ENCODE measurements at regions not wholly inside any gene's neighbourhood (a gene's known extent, or its start where the extent isn't known, plus 50 kb on each side); places are given as distances from the start of the nearest gene placed in this dataset.
"Not testable (repeated sequence)": the region's sequence is repeated elsewhere in the genome, so short reads cannot be mapped to it uniquely, and the experiment has no call there.

GRCh38 chr1:9443913-9444445, 95.3 kb upstream of the SLC25A33 start:
- no peak overlapping the region for H3K4me3 ChIP-seq (ENCODE audit: low read length)
- no peaks in the 10 kb centered on the region for H3K4me1 ChIP-seq (ENCODE audit: control insufficient read depth, insufficient read depth, low read length)
- no peaks in the 10 kb centered on the region for H3K9me3 ChIP-seq (ENCODE audit: control insufficient read depth, low read length)
- H3K9ac ChIP-seq (ENCODE audit: low read length) = no peak overlapping the region
- peaks cover 7% of the 10 kb centered on the region for H3K27me3 ChIP-seq (ENCODE audit: control insufficient read depth, insufficient read depth, low read length)
- H3K36me3 ChIP-seq (ENCODE audit: control insufficient read depth, insufficient read depth, low read length) = no peaks in the 10 kb centered on the region

- Histone ChIP-seq H3K9me3 (ENCODE audit: control insufficient read depth, low read length) (no peaks in the 10 kb centered on the region), H3K9ac (ENCODE audit: low read length) (no peak overlapping the region), H3K4me1 (ENCODE audit: control insufficient read depth, insufficient read depth, low read length) (no peaks in the 10 kb centered on the region), H3K4me3 (ENCODE audit: low read length) (no peak overlapping the region), H3K27me3 (ENCODE audit: control insufficient read depth, insufficient read depth, low read length) (peaks cover 7% of the 10 kb centered on the region), H3K36me3 (ENCODE audit: control insufficient read depth, insufficient read depth, low read length) (no peaks in the 10 kb centered on the region)
These were observed 94.7 kb upstream of the SLC25A33 start for GRCh38 chr1:9444532-9444931.

- not testable (repeated sequence) for H3K4me1 ChIP-seq (ENCODE audit: control insufficient read depth, insufficient read depth, low read length); H3K9ac ChIP-seq (ENCODE audit: low read length); H3K9me3 ChIP-seq (ENCODE audit: control insufficient read depth, low read length); H3K36me3 ChIP-seq (ENCODE audit: control insufficient read depth, insufficient read depth, low read length); H3K4me3 ChIP-seq (ENCODE audit: low read length); H3K27me3 ChIP-seq (ENCODE audit: control insufficient read depth, insufficient read depth, low read length)
These were observed 94.2 kb upstream of the SLC25A33 start for GRCh38 chr1:9445081-9445480.

DNA sequence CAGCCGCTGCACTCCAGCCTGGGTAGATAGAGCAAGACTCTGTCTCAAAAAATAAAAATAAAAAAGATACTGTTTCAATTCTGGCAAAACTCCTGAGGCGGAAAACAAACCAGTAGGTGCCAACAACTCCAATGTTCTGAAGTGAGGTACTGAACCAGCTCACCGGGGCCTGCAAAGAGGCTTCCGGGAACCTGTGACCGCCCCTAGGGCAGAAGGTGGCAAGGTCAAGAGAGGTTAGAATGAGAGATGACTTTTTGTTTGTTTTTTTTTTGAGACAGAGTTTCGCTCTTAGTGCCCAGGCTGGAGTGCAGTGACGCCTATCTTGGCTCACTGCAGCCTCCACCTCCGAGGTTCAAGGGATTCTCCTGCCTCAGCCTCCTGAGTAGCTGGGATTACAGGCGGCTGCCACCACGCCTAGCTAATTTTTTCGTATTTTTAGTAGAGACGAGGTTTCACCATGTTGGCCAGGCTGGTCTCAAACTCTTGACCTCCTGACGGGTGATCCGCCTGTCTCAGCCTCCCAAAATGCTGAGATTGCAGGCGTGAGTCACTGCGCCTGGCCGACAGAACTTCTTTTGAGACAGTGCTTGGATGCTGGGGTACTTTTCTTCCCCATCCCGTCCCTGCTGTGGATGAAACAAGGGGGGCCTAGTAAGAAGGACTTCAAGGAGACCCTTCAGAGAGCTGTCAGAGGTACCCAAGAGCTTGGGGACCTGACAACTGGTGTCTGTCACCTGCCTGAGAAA, 91.9 kb upstream of the SLC25A33 start:
- H3K9ac ChIP-seq (ENCODE audit: low read length) = no peak overlapping the region
- H3K36me3 ChIP-seq (ENCODE audit: control insufficient read depth, insufficient read depth, low read length) = no peaks in the 10 kb centered on the region
- no peaks in the 10 kb centered on the region for H3K4me1 ChIP-seq (ENCODE audit: control insufficient read depth, insufficient read depth, low read length)
- H3K4me3 ChIP-seq (ENCODE audit: low read length) = no peak overlapping the region
- no peaks in the 10 kb centered on the region for H3K9me3 ChIP-seq (ENCODE audit: control insufficient read depth, low read length)
- peaks cover 11% of the 10 kb centered on the region for H3K27me3 ChIP-seq (ENCODE audit: control insufficient read depth, insufficient read depth, low read length)

DNA sequence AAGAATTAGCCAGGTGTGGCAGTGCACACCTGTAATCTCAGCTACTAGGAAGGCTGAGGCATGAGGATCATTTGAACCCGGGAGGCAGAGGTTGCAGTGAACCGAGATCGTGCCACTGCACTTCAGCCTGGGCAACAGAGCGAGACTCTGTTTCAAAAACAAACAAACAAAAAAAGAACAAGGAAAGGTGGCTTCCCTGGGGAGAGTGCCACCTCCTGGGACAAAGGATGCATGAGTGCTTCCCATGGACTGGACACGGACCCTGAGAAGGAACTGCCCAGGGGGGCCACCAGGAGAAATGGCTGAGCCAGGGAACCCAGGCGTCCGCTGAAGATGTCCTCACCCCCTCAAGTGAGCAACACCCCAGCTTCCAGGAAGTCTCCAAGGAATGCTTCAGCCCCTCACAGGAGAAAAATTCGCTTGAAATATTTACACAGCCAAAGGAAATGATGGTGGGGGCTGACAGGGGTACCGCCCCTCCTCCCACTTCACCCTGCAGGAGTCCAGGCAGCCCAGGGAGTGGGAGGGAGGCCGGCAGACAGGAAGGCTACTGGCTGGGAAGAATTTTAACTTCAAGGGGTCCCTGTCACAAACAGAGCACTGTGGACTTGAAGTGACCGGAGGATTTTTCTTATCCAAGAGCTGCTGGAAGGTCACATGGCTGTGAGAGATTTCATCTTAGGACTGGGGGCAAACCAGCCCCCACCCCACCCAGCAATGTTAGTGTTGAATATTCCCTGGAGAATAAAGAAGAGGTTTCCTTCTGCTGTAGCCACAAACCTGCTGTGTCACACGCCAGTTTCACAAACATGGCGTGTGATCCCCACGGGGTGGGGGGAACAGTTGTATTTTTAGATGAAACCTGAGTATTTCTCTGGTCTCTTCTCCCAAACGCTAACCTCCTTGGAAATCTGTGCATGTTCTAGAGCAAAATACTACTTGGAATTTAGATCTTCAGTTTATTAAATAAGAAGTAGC, 90.8 kb upstream of the SLC25A33 start:
- Histone ChIP-seq H3K9me3 (ENCODE audit: control insufficient read depth, low read length) (no peaks in the 10 kb centered on the region), H3K9ac (ENCODE audit: low read length) (no peak overlapping the region), H3K4me3 (ENCODE audit: low read length) (no peak overlapping the region), H3K36me3 (ENCODE audit: control insufficient read depth, insufficient read depth, low read length) (no peaks in the 10 kb centered on the region), H3K27me3 (ENCODE audit: control insufficient read depth, insufficient read depth, low read length) (peaks cover 11% of the 10 kb centered on the region), H3K4me1 (ENCODE audit: control insufficient read depth, insufficient read depth, low read length) (no peaks in the 10 kb centered on the region)

DNA sequence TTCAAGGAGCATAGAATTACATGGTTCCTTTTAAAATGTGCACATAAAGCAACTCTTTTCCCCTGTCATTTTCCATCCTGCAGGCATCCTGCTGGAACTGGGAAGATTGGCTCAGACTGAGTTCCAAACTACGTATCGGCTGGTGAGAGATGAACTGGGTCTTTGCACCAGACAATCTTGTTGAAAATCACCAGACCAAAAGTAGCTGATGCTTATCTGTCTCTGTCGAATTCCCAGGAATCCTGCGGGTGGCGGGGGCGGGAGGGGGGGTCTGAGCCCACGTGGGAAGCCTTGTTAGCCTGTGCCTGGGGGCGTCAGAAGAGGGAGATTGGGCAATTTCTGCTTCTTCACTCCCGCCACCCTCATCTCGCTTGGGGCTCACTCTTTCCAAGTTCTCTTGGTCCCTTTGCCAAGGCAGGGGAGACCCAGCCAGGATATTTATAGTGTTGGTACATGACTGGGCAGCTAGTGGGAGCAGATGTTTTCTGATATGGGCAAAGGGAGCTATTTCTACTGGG, 90.1 kb upstream of the SLC25A33 start:
- no peak overlapping the region for H3K4me3 ChIP-seq (ENCODE audit: low read length)
- H3K9ac ChIP-seq (ENCODE audit: low read length) = no peak overlapping the region
- H3K4me1 ChIP-seq (ENCODE audit: control insufficient read depth, insufficient read depth, low read length) = no peaks in the 10 kb centered on the region

DNA sequence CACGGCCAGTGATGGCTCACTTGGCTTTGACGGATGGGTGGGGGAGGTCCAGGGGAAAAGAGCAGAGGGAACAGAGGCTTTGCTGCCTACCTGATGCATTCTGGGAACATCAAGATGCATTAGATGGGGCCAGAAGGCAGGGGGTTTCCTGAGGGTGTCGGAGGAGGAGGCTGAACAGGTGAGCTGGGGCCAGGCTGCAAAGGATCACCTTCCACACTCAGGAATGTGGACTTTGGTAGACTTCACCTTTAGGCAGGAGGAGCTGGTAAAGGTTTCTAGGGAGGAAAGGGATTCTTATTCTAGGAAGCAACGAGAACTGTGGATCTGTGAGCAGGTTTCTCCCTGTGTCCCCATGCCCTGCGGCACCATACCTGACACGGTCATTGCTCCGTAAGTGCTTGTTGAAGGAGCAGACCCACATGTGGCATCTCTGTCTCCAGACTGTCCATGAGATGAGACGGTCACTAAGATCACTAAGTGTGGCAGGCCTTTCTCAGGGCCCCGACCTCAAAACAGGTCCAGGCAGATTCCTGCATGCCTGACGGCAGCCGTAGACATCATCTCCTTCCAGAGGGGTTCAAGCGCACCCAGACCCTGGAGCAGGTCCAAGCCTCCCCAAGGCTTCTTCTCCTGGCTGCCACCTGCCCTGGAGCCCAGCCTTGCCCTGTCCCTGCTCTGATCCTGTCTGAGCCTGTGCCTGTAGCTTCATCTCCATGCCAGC, 89.1 kb upstream of the SLC25A33 start:
- peaks cover 11% of the 10 kb centered on the region for H3K27me3 ChIP-seq (ENCODE audit: control insufficient read depth, insufficient read depth, low read length)
- H3K4me1 ChIP-seq (ENCODE audit: control insufficient read depth, insufficient read depth, low read length) = no peaks in the 10 kb centered on the region
- no peak overlapping the region for H3K9ac ChIP-seq (ENCODE audit: low read length)
- no peaks in the 10 kb centered on the region for H3K36me3 ChIP-seq (ENCODE audit: control insufficient read depth, insufficient read depth, low read length)
- no peaks in the 10 kb centered on the region for H3K9me3 ChIP-seq (ENCODE audit: control insufficient read depth, low read length)
- no peak overlapping the region for H3K4me3 ChIP-seq (ENCODE audit: low read length)

More for the DNA sequence above, 90.1 kb upstream of the SLC25A33 start:
- Histone ChIP-seq H3K27me3 (ENCODE audit: control insufficient read depth, insufficient read depth, low read length) (peaks cover 11% of the 10 kb centered on the region), H3K9me3 (ENCODE audit: control insufficient read depth, low read length) (no peaks in the 10 kb centered on the region), H3K36me3 (ENCODE audit: control insufficient read depth, insufficient read depth, low read length) (no peaks in the 10 kb centered on the region)

DNA sequence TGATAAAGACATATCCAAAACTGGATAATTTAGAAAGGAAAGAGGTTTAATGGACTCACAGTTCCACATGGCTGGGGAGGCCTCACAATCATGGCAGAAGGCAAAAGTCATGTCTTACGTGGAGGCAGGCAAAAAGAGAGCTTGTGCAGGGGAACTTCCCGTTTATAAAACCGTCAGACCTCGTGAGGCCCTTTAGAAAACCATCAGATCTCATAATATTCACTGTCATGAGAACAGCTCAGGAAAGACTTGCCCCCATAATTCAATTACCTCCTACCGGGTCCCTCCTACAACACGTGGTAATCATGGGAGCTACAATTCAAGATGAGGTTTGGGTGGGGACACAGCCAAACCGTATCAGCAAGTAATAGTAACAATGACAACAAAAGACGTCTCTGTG, 88.2 kb upstream of the SLC25A33 start:
- peaks cover 11% of the 10 kb centered on the region for H3K27me3 ChIP-seq (ENCODE audit: control insufficient read depth, insufficient read depth, low read length)
- H3K4me1 ChIP-seq (ENCODE audit: control insufficient read depth, insufficient read depth, low read length) = no peaks in the 10 kb centered on the region

GRCh38 chr1:9452516-9453140, 86.6 kb upstream of the SLC25A33 start:
- H3K36me3 ChIP-seq (ENCODE audit: control insufficient read depth, insufficient read depth, low read length) = no peaks in the 10 kb centered on the region
- H3K4me1 ChIP-seq (ENCODE audit: control insufficient read depth, insufficient read depth, low read length) = no peaks in the 10 kb centered on the region
- no peak overlapping the region for H3K9ac ChIP-seq (ENCODE audit: low read length)
- H3K4me3 ChIP-seq (ENCODE audit: low read length) = no peak overlapping the region
- peaks cover 11% of the 10 kb centered on the region for H3K27me3 ChIP-seq (ENCODE audit: control insufficient read depth, insufficient read depth, low read length)
- no peaks in the 10 kb centered on the region for H3K9me3 ChIP-seq (ENCODE audit: control insufficient read depth, low read length)

More for the DNA sequence above, 88.2 kb upstream of the SLC25A33 start:
- Histone ChIP-seq H3K4me3 (ENCODE audit: low read length) (no peak overlapping the region), H3K9ac (ENCODE audit: low read length) (no peak overlapping the region), H3K36me3 (ENCODE audit: control insufficient read depth, insufficient read depth, low read length) (no peaks in the 10 kb centered on the region), H3K9me3 (ENCODE audit: control insufficient read depth, low read length) (no peaks in the 10 kb centered on the region)

DNA sequence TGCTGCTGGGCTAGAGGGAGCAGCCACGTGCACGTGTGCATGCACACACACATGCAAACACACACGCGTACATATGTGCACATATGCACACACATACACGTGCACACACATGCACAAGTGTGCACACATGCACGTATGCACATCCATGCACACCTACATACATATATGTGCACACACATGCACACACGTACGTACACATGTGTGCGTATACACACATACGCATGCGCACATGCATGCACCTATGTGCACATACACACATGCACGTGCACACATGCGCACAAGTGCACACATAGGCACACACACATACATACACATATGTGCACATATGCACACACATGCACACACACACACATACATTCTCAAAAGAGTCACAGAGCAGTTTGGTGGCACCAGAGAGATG, 85.9 kb upstream of the SLC25A33 start:
- peaks cover 8% of the 10 kb centered on the region for H3K27me3 ChIP-seq (ENCODE audit: control insufficient read depth, insufficient read depth, low read length)
- H3K36me3 ChIP-seq (ENCODE audit: control insufficient read depth, insufficient read depth, low read length) = no peaks in the 10 kb centered on the region
- H3K9me3 ChIP-seq (ENCODE audit: control insufficient read depth, low read length) = no peaks in the 10 kb centered on the region
- no peaks in the 10 kb centered on the region for H3K4me1 ChIP-seq (ENCODE audit: control insufficient read depth, insufficient read depth, low read length)
- no peak overlapping the region for H3K4me3 ChIP-seq (ENCODE audit: low read length)
- no peak overlapping the region for H3K9ac ChIP-seq (ENCODE audit: low read length)

GRCh38 chr1:9453779-9454418, 85.4 kb upstream of the SLC25A33 start:
- no peaks in the 10 kb centered on the region for H3K9me3 ChIP-seq (ENCODE audit: control insufficient read depth, low read length)
- H3K27me3 ChIP-seq (ENCODE audit: control insufficient read depth, insufficient read depth, low read length) = peaks cover 4% of the 10 kb centered on the region
- H3K4me3 ChIP-seq (ENCODE audit: low read length) = no peak overlapping the region
- no peaks in the 10 kb centered on the region for H3K4me1 ChIP-seq (ENCODE audit: control insufficient read depth, insufficient read depth, low read length)
- no peak overlapping the region for H3K9ac ChIP-seq (ENCODE audit: low read length)
- H3K36me3 ChIP-seq (ENCODE audit: control insufficient read depth, insufficient read depth, low read length) = no peaks in the 10 kb centered on the region

Data from mucosa of stomach (tissue), 1 donor.